Left ventricle myocardium inferior (tissue), 1 donor: ENCODE measurements at regions not wholly inside any gene's neighbourhood (a gene's known extent, or its start where the extent isn't known, plus 50 kb on each side); places are given as distances from the start of the nearest gene placed in this dataset.

Experiments used
- DNase-seq: peaks from one replicate; pipeline ENCODE4 v3.0.0-alpha.2; 2020
- H3K27ac ChIP-seq: fragments of 200-600 bp; replicated peaks from 2 replicates; pipeline ENCODE4 v1.8.0; 2021
- H3K27me3 ChIP-seq: fragments of 200-600 bp; 2 replicates; pipeline ENCODE4 v1.8.0; 2021; ENCODE audit warnings: low read depth
- H3K36me3 ChIP-seq: fragments of 200-600 bp; 2 replicates; pipeline ENCODE4 v1.8.0; 2021
- H3K4me1 ChIP-seq: fragments of 200-600 bp; 2 replicates; pipeline ENCODE4 v1.8.0; 2021
- H3K4me3 ChIP-seq: fragments of 200-600 bp; 2 replicates; pipeline ENCODE4 v1.8.0; 2021; ENCODE audit warnings: mild to moderate bottlenecking, moderate library complexity
- H3K9me3 ChIP-seq: fragments of 200-600 bp; replicated peaks from 2 replicates; pipeline ENCODE4 v1.8.0; 2021
- CTCF ChIP-seq: fragments of 200-600 bp; IDR thresholded peaks from 2 replicates; pipeline ENCODE4 v1.8.0; 2021; ENCODE audit warnings: antibody characterized with exemption, mild to moderate bottlenecking, borderline replicate concordance
- intact Hi-C: fragments of 100-400 bp; cut with micrococcal nuclease; formaldehyde crosslinking; loops from one replicate; pipeline ENCODE4 v1.11.0; 2022
- donor health status: DM: no; HTN: yes; CAD: no; lungs with severe emphysema.

- peaks cover 25% of the 10 kb centered on the region for H3K4me1 ChIP-seq
- no peak for DNase-seq
- no peak overlapping the region for H3K4me3 ChIP-seq
- no peaks in the 10 kb centered on the region for H3K27me3 ChIP-seq
- intact Hi-C loops = no loop called here
- TF ChIP-seq CTCF = no peak
- H3K9me3 ChIP-seq = no peaks in the 10 kb centered on the region
- H3K27ac ChIP-seq = peak overlapping the region; percentile 31
- H3K36me3 ChIP-seq = no peaks in the 10 kb centered on the region
These were observed 123.4 kb upstream of the GUCY1A1 start for GRCh38 chr4:155543126-155543765.

DNA sequence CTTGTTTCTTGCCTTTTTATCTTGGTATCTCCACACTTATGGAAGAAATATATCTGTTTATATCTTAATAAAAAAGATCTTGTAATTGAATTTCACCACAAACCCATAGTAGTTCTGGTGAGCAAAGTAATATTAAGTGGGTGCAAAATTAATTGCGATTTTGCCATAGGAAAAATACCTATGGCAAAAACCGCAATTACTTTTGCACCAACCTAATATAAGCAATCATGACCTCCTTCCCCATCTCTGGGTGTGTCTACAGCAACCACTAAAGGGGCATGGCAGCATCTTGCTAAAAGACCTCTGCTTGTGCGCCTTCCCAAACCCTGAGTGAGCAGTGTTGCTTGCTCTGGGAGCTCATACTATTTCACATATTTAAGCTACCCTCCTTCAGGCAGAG, 124.2 kb upstream of the GUCY1A1 start:
- Histone ChIP-seq H3K36me3 (no peaks in the 10 kb centered on the region), H3K9me3 (no peaks in the 10 kb centered on the region), H3K4me1 (peaks cover 25% of the 10 kb centered on the region), H3K27ac (peak overlapping the region; percentile 31), H3K4me3 (no peak overlapping the region), H3K27me3 (no peaks in the 10 kb centered on the region)
- no peak for DNase-seq
- no peak for TF ChIP-seq CTCF
- intact Hi-C loops = no loop called here

DNA sequence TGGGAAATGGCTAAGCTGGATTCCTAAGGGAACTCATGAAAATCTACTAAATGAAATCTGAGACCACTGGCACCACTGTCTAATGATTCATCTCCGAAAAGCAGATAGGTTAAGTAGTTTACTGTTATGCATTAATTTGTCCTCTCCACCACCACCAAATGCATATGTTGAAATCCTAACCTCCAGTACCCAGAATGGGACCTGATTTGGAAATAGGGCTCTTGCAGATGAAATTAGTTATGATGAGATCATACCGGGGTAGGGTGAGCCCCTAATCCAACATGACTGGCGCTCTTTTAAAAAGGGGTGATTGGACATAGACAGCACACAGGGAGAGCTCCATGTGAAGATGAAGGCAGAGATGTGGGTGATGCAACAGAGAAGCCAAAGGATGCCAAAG, 124.9 kb upstream of the GUCY1A1 start:
- intact Hi-C loops = no loop called here
- H3K9me3 ChIP-seq = no peaks in the 10 kb centered on the region
- no peak for TF ChIP-seq CTCF
- no peaks in the 10 kb centered on the region for H3K27me3 ChIP-seq
- H3K36me3 ChIP-seq = no peaks in the 10 kb centered on the region
- H3K27ac ChIP-seq = no peak overlapping the region
- peaks cover 25% of the 10 kb centered on the region for H3K4me1 ChIP-seq
- H3K4me3 ChIP-seq = no peak overlapping the region
- no peak for DNase-seq

DNA sequence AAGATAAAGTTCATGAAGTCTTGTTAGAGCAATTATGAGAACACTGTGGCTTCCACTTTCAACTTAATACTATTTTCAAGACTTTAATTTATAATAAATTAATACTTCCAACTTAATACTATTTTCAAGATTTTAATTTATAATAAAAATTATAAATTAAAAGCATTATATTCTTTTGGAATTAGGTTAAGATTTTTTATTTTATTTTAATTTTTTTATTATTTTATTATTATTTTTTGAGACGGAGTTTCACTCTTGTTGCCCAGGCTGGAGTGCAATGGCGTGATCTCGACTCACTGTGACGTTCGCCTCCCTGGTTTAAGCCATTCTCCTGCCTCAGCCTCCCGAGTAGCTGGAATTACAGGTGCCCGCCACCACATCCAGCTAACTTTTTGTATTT, 126.0 kb upstream of the GUCY1A1 start:
- no peak overlapping the region for H3K27ac ChIP-seq
- H3K9me3 ChIP-seq = no peaks in the 10 kb centered on the region
- H3K27me3 ChIP-seq = no peaks in the 10 kb centered on the region
- H3K36me3 ChIP-seq = no peaks in the 10 kb centered on the region
- peaks cover 33% of the 10 kb centered on the region for H3K4me1 ChIP-seq
- no peak for TF ChIP-seq CTCF
- DNase-seq = no peak
- no peak overlapping the region for H3K4me3 ChIP-seq
- intact Hi-C loops = no loop called here

DNA sequence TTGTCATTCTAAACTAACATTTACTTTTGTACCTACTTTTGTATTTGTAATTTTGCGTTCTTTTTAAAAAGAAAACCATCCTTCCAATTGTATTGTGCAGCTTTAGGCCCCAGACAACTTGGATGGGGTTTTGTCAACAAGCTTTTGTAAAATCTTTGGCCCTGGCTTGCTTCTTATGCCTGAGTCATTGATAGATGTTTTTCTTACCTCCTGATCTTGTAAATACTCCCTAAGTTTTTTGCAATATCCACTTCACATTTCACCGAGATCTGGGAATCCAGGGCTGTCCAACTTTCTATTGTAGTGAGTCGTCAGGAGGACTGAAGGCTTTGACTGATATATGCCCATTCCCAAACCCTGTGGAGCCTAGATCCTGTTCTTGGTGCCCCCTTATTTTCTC, 126.9 kb upstream of the GUCY1A1 start:
- TF ChIP-seq CTCF = no peak
- intact Hi-C loops = no loop called here
- H3K27ac ChIP-seq = no peak overlapping the region

More for the DNA sequence above, 126.9 kb upstream of the GUCY1A1 start:
- Histone ChIP-seq H3K9me3 (no peaks in the 10 kb centered on the region), H3K27me3 (no peaks in the 10 kb centered on the region), H3K36me3 (no peaks in the 10 kb centered on the region), H3K4me3 (no peak overlapping the region), H3K4me1 (peaks cover 33% of the 10 kb centered on the region)
- DNase-seq = no peak
